ENCODE measurements at regions not wholly inside any gene's neighbourhood (a gene's known extent, or its start where the extent isn't known, plus 50 kb on each side); places are given as distances from the start of the nearest gene placed in this dataset.

GRCh38 chr1:224493269-224493668, 58.7 kb upstream of the WDR26 start:
- Histone ChIP-seq H3K9me2 (ENCODE audit: insufficient read depth) (no peaks in the 10 kb centered on the region), H3K27ac (ENCODE audit: low read depth, low read length) (no peak overlapping the region), H3K9ac (ENCODE audit: low read length) (no peak overlapping the region), H3K9me3 (ENCODE audit: control insufficient read depth in 1 of 2, insufficient read depth in 1 of 2, low read depth in 1 of 2, low read length in 2 of 2) (no peaks in the 10 kb centered on the region), H3K4me3 (replicated peaks in 1 of 2; ENCODE audit: low read depth in 1 of 2, low read length in 2 of 2) (no peak overlapping the region), H2AFZ (ENCODE audit: low read depth, low read length, poor library complexity, severe bottlenecking) (no peak overlapping the region), H3K36me3 (ENCODE audit: control insufficient read depth in 1 of 2, insufficient read depth in 2 of 2, low read length in 2 of 2) (no peaks in the 10 kb centered on the region), H3K4me2 (ENCODE audit: low read length) (no peak overlapping the region), H4K20me1 (ENCODE audit: insufficient read depth) (no peaks in the 10 kb centered on the region), H3K79me2 (ENCODE audit: insufficient read depth, low read length) (no peaks in the 10 kb centered on the region), H3K4me1 (ENCODE audit: control insufficient read depth in 1 of 2, insufficient read depth in 2 of 2, low read length in 2 of 2) (peaks cover 5 to 18% of the 10 kb centered on the region in 2 experiments), H3K27me3 (ENCODE audit: insufficient read depth, low read length) (no peaks in the 10 kb centered on the region)
- no TSS peak for BruUV-seq (replicated peaks)
- ChIA-PET RAD21 (ENCODE audit: low non-redundant PET in 1 of 2, low total read pairs in 2 of 2, uncharacterized antibody in 2 of 2, unreplicated experiment in 2 of 2) (no interaction called here), POLR2A (no interaction called here), CTCF (no interaction called here)
- ATAC-seq (no peak), DNase-seq (ENCODE audit: low read depth, low spot score) (no peak)
- intact Hi-C loops (cut with micrococcal nuclease), result no loop called here
- no peak for TF ChIP-seq JUND (IDR thresholded peaks at IDR 0.05)
- TF ChIP-seq TCF7L2 (IDR thresholded peaks at IDR 0.05; ENCODE audit: borderline replicate concordance, extremely low read depth, insufficient read depth, insufficient read length), result no peak
- TF ChIP-seq EGR1 (IDR thresholded peaks at IDR 0.05; ENCODE audit: low read depth), result no peak
- TF ChIP-seq CTCF (IDR thresholded peaks at IDR 0.05 in 2 of 3, conservative IDR thresholded peaks at IDR 0.05 in 1 of 3; ENCODE audit: borderline replicate concordance in 1 of 3, insufficient read depth in 1 of 3, low read depth in 2 of 3, low read length in 2 of 3), result no peak
- no peak for TF ChIP-seq FOSL1 (IDR thresholded peaks at IDR 0.05; ENCODE audit: low read depth)
- TF ChIP-seq EZH2 (IDR thresholded peaks at IDR 0.05), result no peak
- no peak for TF ChIP-seq SIN3A (IDR thresholded peaks at IDR 0.05; ENCODE audit: low read depth)
- no peak for TF ChIP-seq YY1 (IDR thresholded peaks at IDR 0.05; ENCODE audit: extremely low read depth, insufficient replicate concordance, low read depth, low read length)
- TF ChIP-seq SP1 (IDR thresholded peaks at IDR 0.05; ENCODE audit: low read depth), result no peak
- no peak for TF ChIP-seq POLR2A (IDR thresholded peaks at IDR 0.05; ENCODE audit: borderline replicate concordance, extremely low read depth, insufficient read depth, insufficient read length)
- TF ChIP-seq, protein P1, sequence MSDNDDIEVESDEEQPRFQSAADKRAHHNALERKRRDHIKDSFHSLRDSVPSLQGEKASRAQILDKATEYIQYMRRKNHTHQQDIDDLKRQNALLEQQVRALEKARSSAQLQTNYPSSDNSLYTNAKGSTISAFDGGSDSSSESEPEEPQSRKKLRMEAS (IDR thresholded peaks at IDR 0.05), result no peak
- TF ChIP-seq CBX3 (IDR thresholded peaks at IDR 0.05; ENCODE audit: low read depth), result no peak
- no peak for TF ChIP-seq ZBTB33 (IDR thresholded peaks at IDR 0.05; ENCODE audit: extremely low read depth, insufficient replicate concordance, low read length)
- TF ChIP-seq, protein P2, sequence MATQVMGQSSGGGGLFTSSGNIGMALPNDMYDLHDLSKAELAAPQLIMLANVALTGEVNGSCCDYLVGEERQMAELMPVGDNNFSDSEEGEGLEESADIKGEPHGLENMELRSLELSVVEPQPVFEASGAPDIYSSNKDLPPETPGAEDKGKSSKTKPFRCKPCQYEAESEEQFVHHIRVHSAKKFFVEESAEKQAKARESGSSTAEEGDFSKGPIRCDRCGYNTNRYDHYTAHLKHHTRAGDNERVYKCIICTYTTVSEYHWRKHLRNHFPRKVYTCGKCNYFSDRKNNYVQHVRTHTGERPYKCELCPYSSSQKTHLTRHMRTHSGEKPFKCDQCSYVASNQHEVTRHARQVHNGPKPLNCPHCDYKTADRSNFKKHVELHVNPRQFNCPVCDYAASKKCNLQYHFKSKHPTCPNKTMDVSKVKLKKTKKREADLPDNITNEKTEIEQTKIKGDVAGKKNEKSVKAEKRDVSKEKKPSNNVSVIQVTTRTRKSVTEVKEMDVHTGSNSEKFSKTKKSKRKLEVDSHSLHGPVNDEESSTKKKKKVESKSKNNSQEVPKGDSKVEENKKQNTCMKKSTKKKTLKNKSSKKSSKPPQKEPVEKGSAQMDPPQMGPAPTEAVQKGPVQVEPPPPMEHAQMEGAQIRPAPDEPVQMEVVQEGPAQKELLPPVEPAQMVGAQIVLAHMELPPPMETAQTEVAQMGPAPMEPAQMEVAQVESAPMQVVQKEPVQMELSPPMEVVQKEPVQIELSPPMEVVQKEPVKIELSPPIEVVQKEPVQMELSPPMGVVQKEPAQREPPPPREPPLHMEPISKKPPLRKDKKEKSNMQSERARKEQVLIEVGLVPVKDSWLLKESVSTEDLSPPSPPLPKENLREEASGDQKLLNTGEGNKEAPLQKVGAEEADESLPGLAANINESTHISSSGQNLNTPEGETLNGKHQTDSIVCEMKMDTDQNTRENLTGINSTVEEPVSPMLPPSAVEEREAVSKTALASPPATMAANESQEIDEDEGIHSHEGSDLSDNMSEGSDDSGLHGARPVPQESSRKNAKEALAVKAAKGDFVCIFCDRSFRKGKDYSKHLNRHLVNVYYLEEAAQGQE (IDR thresholded peaks at IDR 0.05; ENCODE audit: low read depth), result no peak
